ENCODE measurements at regions not wholly inside any gene's neighbourhood (a gene's known extent, or its start where the extent isn't known, plus 50 kb on each side); places are given as distances from the start of the nearest gene placed in this dataset.

DNA sequence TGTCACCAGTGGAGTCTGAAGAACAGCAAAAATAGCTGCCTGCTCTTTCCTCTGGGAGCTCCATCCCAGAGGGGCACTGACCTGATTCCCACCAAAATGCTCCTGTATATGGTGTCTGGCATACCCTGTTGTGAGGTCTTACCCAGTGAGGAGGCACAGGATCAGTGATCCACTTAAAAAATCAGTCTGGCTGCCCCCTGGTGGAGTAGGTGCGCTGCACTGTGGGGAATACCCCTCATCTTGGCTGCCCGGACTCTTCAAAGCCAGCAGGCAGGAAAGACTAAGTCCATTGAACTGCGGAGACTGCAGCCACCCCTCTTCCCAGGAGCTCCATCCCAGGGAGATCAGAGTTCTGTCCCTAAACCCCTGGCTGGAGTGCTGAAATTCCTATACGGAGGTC, 230.9 kb upstream of the HTR1E start:
- TF ChIP-seq YY1 (IDR thresholded peaks at IDR 0.05; ENCODE audit: insufficient read depth, insufficient read length) (no peak), SUZ12 (IDR thresholded peaks at IDR 0.05; ENCODE audit: extremely low read depth, insufficient read depth, insufficient read length) (no peak), ZNF274 (IDR thresholded peaks at IDR 0.05; ENCODE audit: low read depth, low read length) (no peak)

Data from NT2/D1 (cell line).